CD4-positive, alpha-beta T cell treated with Interleukin-2 at 100 ng/mL for 4 hours (primary cell): ENCODE measurements at regions not wholly inside any gene's neighbourhood (a gene's known extent, or its start where the extent isn't known, plus 50 kb on each side); places are given as distances from the start of the nearest gene placed in this dataset.

ENCODE experiments used
- DNase-seq: peaks from one replicate; pipeline ENCODE4 v3.0.0-alpha.2; 2020; ENCODE audit warnings: low spot score

DNA sequence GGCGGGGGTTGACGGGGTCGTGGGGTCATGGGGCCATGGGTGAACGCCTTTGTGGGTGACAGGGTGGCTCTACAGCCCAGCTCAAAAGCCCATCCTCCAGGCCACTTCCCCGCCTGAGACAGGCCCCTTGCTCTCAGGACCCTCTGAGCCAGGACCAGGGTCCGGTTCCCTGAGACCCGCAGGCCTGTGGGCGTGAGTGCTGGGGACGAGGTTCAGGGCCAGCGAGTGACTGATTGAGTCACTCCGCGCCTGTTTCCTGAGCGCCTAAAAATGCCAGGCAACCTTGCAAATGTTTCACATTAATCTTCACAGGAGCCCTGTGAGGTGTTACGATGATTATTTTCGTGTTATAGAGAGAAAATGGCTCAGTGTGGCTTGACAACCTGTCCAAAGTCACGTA lies 97.8 kb downstream of the ZNF674 start:
- peak; percentile 11 for DNase-seq

DNA sequence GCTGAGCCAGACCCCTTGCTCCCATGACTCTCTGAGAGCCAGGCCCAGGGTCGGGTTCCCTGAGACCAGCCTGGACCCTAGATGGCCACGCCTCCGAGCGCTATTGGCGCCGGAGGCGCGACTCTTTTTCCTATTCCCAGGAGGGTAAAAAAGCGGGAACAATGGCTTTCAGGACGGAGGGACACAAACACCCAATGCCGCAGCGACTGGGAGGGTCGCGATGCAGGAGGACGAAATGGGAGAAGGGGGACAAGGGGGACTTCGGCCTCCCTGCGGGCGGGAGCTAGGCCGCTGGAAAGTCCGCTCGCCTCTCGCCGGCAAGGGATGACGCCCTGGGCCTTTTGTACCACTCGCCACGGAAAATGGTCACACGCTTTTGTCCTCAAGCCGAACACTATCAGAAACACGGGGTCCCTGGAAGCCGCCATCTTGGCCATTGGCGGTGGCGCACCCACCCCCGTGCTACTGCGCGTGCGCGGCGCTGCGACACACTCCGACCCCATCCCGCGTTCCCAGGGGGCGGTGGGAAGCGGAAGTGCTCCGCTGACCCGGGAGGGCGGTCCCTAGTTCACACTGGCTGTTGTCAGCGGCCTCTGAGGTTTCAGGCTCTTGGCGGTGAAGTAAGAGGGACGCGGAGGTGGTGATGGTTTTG lies 98.4 kb downstream of the ZNF674 start:
- DNase-seq = peak; percentile 82

DNA sequence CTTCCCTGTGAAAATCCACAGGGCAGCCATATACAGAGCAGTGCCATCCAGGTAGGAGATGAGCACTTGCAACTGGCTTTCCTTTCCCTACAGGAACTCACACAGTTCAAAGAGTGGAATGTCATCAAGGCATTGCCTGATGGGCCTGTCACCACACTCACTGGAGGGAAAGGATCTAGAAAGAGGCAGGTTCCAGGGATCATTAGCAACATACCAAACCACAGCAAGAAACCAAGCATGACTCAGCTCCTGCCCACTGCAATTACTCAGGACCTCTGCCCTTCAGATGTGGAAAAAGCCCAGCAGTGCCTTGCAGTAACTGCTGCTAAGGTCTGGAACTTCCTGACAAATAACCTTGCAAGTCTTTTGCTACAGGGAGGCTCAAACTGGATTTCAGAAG lies 101.2 kb downstream of the ZNF674 start:
- no peak for DNase-seq

DNA sequence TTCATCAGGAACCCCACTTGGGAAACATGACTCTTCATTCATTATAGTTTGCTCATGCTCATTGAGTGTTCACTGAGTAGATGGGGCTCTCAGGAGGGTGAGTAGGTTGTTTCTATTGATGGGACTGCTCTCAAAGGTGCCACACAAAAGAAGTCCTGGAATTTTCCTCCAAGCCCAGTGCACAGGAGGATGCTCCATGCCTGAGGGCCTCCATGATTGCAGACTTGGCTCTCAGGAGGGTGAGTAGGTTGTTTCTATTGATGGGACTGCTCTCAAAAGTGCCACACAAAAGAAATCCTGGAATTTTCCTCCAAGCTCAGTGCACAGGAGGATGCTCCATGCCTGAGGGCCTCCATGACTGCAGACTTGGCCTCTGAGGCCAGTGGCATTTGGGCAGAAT lies 108.5 kb downstream of the ZNF674 start:
- no peak for DNase-seq

DNA sequence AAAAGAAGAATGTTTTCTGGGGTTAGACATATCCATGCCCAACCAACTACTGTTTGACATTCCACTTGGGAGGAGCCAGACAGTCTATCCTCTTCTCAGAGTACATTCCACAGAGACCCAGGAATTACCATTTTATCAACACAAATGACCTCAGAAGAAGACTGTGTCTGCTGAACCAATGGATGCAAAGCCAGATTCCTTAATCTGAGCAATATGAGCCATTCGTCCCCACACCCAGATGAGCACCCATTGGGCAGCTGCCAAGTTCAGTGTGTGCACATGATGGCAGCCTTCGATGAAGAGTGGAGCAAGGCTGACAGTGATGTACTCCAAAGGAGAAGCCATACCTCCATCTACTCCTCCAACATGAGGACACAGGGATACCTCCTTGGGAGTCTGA lies 111.3 kb downstream of the ZNF674 start:
- no peak for DNase-seq

DNA sequence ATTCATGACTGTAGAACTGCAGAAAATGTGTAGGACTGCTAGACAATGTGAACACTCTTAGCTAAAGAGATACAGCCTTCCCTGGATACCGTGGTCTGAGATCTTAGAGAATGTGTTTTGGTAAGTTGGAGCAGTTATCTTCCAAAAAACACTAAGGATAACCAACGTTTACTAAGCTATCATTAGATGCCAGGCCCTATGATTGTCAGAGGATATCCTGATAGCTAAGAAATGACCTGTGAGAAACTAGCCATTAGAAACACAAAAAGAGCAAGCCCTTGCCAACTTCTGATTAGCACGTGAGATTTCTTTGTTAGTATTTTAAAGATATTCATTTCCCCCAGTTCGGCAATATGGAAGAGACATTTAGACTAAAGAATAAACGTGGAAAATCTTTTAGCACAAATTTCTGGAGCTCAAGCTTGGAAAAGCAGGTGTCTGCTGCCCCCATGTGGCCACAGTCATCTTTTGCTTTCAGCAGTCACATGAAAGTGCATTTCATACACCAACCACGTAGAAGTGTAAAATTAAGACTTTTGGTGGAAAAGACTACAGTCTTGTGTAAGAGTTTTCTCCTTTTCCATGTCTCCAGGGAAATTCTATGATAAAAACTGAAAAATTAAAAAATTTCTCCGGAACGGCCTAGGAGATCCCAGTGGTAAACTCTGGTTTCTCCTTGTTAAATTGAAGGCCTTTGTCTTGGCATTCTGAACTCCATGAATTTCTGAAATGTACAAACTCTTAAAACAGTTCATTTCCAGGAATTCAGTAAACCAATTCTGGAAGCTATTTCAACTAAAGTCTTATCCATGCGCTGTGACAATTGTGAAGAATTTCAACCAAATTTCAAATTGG lies 136.4 kb downstream of the ZNF674 start:
- DNase-seq = peak; percentile 52

DNA sequence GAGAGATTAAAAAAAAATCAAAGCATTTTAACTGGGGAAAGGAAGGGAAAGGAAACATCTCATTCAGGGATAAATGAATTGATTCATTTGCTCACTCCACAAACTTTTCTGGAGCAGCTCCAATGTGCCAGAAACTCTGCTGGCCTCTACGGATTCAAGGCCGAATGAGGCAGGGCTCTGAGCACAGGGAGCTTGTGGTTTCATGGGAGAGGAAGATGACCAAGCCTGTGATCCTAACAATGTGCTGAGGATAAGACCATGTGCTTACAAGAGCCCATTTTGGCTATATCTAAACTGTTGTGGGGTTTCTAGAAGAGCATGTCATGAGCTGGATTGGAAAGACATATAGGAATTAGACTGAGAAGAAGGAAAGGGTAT lies 137.5 kb downstream of the ZNF674 start:
- DNase-seq = no peak

DNA sequence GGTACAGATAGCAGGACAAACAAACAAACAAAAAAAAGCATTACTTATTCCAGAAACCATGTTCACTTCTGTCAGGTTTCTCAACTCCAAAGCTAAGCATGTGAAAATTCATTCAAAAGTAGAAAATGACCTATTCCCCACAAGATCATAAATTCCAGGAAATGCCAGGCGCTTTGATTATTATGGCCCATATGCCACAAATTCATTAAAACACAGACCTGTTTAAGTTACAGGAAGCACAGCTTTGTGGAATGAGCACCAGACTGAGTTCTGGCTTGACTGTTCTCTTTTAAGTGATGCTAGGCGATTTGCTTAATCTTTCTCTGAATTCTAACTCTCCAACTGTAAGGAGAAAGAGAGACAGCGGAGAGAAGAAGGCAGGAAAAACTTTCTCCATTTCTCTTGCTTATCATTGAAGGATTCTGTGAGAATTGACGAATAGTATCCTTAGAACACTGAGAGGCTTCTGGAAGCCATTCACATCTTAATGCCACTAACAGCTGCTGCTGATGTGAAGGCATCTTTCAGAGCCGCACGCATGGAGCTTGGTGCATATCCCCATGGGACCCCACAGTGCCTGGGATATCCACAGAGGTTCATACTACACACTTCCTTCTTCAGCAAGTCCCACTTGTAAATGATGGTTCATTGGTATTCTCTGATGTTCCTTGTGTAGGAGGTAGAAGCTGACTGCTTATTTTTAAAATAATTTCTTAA lies 138.0 kb downstream of the ZNF674 start:
- no peak for DNase-seq

- DNase-seq = no peak
Measured at GRCh38 chrX:46404774-46405173, 140.4 kb downstream of the ZNF674 start.

- no peak for DNase-seq
Measured at GRCh38 chrX:46400530-46401443, 144.4 kb downstream of the ZNF674 start.

DNA sequence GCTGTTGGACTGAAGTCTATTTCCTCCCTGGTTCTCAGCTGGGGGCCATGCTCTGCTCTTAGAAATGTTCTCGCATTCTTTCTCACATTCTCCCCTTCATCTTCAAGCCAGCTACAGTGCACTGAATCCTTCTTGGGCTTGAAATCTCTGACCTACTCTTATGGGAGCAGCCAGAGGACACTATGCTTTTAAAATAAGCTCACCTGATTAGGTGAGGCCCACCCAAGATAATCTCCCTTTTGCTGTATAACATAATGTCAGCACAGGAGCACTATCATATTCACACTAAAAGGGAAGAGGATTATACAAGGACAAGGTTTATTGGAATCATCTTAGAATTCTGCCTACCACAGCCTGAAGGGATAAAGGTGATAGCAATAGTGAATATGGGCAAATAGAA lies 146.3 kb downstream of the ZNF674 start:
- no peak for DNase-seq

- DNase-seq = no peak
Measured at GRCh38 chrX:46398126-46398525, 147.1 kb downstream of the ZNF674 start.

- DNase-seq = no peak
Measured at GRCh38 chrX:46386511-46386910, 158.7 kb downstream of the ZNF674 start.

DNA sequence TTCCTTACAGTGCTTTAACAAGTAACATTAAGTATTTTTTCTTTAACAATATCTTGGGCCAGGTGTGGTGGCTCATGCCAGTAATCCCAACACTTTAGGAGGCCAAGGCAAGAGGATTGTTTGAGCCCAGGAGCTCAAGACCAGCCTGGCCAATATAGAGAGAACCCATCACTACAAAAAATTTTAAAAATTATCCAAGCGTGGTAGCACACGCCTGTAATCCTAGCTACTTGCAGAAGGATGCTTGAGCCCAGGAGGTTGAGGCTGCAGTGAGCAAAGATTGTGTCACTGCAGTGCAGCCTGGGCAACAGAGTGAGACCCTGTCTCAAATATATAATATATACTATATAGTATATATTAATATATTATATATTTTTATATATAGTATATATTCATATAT lies 162.2 kb downstream of the ZNF674 start:
- DNase-seq = no peak

GRCh38 chrX:46382595-46382994 lies 162.6 kb downstream of the ZNF674 start:
- DNase-seq = no peak

- DNase-seq = peak; percentile 0
Measured at GRCh38 chrX:46381630-46382029, 163.6 kb downstream of the ZNF674 start.

DNA sequence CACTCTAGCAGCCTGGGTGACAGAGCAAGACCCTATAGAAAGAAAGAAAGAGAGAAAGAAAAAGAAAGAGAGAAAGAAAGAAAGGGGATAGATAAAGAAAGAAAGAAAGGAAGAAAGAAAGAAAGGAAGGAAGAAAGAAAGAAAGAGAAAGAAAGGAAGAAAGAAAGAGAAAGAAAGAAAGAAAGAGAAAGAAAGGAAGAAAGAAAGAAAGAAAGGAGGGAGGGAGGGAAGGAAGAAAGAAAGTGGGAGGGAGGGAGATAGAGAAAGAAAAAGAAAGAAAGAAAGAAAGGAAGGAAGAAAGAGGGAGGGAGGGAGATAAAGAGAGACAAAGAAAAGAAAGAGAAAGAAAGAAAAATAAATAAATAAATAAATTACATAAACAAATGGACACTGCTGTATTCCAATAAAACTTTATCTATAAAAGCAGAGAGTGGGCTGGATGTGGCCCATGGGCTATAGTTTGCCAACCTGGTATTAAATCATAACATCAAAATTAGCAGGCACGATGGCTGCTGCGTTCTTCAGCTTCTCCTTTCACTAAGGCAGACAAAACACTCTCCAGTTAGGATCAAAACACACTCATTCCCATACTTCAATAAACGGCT lies 165.0 kb downstream of the ZNF674 start:
- DNase-seq = no peak

DNA sequence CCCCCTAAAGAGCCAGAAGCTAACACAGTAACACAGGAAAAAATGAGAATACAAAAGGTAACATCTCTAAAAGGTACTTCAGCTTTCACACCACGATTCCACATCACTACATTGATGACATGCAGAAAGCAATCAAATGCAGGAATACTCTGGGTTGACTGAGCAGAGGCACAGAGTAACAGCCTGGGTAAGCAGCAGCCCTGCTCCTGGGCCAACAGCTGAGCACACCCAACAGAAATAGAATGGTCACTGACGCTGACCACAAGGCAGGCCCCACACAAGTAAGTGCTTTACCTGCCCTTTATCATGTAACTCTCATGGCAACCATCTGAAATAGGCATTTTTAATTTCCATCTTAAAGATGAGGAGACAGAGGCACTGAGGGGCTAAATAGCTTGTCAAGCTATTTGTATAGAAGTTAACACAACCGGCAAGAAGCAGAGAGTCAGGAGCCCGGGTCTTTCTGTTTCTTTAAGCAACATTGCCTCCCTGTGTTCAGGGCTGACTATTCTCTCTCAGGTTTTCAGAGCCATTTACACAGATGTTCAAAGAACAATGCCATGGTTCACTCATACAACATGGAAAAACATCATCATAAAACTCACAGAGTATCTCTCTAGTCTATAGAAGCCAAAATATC lies 168.9 kb downstream of the ZNF674 start:
- peak; percentile 38 for DNase-seq

GRCh38 chrX:46375831-46376230 lies 169.4 kb downstream of the ZNF674 start:
- no peak for DNase-seq

GRCh38 chrX:46374371-46374770 lies 170.8 kb downstream of the ZNF674 start:
- DNase-seq = no peak

DNA sequence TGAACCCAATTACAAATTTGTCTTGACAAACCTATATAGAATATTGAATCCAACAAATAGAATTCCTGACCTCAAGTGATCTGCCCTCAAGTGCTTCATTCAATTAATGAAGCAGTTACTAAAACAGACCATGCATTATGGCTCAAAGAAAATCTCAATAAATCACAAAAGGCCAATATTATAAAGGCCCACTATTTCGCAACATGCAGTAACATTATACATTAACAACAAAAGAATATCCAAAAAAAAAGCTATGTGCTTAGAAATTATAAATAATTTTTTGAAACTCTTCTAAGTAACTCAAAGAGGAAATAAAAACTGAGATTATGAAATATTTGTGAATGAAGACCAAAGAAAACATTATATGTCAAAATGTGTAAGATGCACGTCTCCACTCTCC lies 177.7 kb downstream of the ZNF674 start:
- no peak for DNase-seq
